GOT3 (cell line): ENCODE measurements at regions not wholly inside any gene's neighbourhood (a gene's known extent, or its start where the extent isn't known, plus 50 kb on each side); places are given as distances from the start of the nearest gene placed in this dataset.

Source experiments
- DNase-seq: peaks from one replicate; lab custom pipeline; 2025; ENCODE audit warnings: mixed read lengths; lab: John Stamatoyannopoulos, UW

DNA sequence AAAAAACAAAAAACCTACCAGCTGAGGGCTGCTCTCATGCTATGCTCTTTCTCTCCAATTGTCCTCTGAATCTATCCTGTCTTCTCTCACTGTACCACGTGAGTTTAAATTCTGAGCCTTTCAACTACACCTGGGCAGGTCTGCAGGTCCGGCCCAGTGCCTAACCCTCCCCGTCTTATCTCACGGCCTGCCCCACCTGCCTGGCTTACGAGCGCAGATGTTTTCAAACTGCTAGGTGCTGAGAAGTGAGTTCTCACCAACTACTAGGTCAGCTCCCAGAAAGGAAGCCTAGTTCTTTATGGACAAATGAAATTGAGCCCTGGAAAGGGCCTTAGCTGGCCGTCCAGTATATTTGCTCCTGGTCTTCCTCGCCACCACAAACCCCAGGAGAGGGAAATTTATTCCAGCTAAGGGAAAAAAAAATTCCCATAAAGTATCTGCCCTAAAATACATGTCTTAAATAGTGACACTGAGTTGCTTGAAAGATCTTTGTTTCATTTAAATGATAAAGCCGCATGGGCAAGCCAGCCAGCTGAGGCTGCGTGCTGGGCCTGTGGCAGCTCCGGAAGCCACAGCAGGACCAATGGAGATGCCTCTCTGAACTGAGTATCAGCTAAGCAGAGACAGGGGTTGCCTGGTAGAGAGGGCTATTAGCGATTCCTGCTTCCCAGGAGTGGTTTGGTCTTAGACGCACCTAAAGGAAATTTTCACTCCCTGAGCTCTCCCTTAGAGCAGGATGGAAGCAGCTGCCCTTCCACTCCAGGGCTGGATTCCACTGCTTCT, 92.5 kb upstream of the NCK2 start:
- DNase-seq = no peak

DNA sequence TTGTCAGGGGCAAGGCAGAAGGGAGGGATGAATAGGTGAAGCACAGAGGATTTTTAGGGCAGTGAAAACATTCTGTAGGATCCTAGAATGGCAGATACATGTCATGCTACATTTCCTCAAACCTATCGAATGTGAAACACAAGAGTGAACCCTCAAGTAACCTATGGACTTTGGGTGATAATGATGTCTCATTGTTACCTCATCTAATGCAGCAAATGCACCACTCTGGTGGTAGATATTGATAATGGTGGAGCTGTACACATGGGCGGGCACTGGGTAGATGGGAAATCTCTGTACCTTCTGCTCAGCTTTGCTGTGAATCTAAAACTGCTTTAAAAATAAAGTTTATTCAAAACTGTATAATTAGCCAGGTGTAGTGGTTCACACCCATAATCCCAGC, 95.2 kb upstream of the NCK2 start:
- DNase-seq = no peak

DNA sequence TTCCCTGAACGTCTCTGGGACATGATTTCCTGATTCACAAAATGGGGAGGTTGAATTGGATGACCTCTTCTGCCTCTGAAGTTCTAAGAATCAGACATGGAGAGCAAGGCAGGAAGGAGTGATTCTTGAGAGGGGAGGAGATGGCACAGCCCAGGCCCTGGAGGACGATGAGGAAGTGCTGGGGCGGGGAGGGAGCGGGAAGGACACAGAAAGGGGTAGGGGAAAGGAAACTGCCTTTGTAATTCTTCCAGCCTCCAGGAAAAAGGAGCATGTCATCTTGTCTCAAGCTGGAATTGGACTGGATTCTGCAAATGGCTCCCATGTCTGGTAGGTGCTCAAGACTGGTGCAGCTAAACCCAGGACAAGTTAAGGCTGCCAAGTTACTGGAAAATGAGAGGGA, 97.0 kb upstream of the NCK2 start:
- DNase-seq = no peak

DNA sequence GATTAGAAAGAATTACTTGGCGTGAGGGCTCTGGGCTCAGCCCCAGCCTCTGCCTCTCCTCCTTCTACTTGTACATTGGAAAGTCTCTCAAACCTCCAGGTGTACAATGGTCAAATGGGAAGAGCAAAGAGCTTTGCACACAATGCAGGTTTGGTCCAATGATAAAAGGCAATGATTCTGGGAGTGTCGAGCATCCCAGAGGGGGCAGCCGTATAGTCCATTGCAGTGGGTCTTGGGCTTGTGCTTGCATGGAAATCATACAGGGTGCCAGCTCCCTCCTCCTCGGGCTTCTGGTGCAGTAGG, 98.0 kb upstream of the NCK2 start:
- DNase-seq = no peak

DNA sequence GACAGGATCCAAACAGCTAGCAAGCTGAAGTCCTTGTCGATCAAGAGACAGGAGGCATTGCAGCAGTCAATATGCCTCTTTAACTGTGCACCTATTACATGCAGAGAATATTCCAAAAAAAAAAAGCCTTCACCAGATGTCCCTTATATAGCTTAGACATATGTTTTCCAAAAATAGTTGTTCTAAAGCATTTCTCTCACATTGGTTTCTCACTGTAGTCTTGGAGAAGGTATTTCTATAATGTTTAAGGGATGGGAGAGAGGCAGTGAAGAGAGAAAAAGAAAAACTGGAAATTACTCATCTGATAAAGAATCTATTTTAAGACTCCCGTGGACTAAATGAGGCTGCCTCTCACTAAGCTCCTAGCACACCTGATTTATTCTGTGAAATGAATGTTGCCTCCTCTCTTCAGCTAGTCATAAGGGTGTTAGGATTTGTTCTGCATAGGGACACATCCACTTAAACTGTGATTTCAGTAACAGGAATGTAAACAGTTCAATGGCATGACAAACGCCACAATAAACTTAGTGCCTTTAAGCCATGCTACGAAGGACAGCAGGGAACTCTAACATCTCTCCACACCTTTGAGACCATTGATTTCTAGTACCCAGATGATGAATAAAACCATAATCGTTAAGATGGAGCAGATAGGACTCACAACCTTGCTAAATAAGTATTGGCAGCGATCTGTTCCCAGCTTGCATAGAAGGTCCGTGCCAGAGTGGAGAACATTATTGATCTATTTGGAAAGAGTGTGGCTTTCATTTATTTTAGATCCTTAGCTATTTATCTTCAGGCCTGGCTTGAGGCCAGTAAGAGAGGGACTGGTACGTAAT, 98.6 kb upstream of the NCK2 start:
- DNase-seq = no peak

DNA sequence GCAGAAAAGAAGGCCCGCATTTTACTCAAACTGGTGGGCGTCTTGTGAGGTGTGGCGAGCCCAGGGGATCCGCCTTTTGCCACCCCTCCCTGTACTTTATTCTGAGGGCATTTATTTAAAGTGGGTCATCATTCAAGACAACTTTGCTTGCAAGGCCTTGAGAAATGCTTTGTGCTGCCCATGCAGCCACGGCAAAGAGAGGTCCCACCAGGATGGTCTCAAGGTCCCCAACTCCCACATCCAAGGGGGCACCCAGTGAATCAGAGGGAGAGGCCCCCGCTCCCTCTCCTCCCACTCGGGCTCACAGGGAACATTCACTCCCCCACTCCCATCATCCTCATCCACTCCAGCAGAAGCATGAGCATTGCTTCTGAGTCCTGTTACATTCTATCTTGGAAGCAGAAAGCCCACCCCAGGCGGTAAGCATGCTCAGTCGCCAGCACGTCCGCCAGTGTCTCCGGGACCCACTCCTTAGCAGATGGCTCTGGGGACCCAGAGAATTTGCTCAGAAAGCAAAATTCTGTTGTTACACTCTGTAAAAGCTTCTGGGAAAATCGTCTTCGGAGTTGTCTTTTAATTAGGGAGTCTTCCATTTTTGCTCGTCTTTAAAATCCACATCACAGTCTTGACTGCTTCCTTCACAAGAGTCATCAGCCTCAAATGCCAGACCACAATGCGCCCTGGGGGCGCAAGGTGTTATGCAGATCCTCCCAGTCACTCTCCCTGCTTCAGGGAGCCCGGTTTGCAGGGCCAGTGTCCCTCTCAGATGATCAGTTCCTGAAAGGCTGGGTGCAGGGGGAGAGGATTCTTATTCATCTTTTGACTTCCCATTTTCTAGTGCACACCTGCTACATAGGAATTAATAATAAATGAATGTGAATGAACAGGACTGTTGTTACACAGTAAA, 99.4 kb upstream of the NCK2 start:
- no peak for DNase-seq

DNA sequence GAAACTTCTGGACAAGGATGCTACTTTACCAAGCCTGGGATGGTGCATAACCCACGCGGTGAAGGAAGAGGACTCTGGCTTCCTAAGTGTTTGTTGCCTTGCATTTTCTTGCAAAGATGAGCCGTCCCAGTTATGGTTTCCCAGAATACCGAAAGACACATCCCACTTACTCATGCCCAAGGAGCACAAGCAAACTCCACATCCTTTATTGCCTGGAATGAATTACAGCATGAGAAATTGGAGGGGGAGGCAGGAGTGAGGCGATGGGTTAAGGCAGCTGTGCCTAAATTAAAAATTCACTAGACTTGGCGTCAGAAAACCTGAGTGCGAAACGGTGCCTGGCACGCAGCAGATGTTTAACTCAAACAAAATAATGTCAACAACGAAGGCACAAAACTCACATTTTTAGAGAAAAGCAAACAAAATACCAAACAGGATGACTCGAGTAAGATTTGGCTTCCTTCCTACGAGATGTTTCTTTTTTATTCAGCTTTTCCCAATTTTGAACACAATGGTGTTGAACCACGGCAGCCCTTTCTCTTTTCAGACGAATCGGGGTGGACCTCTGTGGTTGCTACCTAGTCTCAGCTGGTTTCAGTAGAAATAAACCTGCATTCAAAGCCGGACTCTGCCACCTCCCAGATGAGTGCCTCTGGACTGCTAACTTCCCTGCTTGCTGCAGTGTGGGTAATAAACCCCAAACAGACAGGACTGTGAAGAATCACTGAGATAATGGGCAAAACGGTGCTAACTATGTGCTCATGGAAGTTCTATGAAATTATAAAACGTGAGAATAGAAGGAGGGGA, 100.3 kb upstream of the NCK2 start:
- DNase-seq = no peak

DNA sequence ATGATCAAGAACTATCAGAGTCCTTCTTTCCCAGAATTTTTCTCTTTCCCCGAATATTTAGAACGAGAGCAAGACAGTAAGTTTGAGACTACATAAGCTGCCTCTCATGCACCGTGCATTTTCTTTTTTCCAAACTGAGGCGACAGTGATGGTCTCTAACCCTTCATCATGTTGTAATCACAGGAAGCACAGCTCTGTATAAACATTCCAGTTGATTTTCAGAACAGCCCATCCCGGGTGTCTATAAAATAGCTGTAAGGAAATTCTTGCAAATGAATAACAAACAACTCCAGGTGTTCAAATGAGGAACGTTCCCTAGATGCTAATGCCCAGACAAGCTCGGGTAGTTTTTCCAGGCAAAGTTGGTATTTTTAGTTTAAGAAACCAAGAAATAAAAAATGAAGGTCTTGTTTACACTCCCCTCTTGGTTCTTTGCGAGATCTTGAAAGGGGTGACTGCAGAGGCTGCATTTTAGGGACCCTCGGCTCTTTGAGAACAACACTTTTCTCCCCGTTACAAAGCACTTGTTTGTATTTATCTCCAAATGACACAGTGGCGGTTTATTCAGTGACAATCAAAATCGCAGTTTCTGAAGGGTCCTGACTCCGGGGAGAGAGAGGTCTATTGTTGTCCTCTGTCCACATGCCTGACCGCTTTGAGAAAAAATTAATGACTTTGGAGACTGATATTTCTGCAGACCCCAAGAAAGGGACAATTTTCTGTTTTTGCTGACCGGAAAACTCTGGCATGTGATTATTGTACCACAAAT, 101.1 kb upstream of the NCK2 start:
- no peak for DNase-seq

DNA sequence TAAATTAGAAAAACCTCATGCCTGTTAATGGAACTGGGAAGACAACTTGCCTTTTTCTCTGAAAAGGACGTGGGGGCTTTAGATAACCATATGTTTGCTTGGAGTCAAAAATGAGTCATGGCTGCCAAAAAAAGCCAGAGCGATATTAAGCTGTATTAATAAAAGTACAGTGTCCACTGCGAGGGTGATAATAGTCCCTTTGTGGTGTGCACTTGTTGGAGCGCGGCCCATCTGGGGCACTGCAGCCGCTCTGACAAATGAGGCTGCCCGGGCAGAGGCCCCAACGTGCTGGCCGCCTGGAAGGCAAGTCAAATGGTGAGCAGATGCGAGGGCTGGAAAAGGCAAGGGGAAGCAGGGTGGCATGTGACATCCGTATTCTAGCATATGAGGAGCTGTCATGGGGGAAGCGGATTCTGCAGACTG, 103.3 kb upstream of the NCK2 start:
- no peak for DNase-seq

DNA sequence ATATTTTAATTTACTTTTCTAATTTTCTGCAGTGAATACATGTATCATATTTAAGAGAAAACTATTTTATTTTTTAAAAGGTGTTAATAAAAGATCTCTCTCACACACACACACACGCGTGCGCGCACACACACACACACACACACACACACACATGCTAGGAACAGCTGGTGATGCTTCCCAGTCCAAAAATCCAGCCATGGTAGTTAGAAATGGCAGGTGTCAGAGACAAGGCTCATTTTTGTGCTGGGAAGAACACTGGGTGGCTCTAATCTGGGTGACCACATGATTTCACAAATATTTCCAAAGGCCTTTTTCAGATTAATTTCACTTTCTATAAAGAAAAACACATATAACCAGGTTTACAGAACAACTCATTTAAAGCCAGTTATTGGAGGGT, 104.5 kb upstream of the NCK2 start:
- DNase-seq = no peak

DNA sequence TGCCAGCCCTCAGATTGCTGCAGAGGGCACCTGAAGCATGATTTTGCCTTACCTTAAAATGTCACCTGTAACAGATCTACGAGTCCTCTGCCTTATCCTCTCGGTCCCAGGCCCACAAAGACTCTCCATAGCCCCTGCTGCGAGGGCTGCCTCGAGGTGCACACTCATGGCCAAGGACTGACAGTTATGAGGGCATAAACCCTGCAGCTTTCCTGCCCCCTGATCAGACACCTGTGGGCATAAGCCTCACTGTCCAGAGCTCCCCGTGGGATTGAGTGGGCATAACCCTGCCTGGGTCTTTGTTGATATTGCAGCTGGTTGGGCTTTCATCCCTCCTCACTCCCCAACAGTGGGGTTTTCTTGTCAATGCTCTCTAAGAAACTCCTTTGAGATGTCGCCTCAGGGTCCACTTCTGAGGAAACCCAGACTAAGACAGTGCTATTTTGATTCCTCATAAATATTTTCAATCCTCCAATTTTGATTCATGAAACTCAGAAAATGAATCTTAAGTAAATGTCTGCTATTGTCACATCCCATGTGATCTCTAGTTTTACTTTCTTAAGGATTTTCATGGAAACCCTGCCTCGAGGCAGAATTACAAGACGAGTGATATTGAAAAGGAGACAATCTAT, 108.5 kb upstream of the NCK2 start:
- DNase-seq = no peak

DNA sequence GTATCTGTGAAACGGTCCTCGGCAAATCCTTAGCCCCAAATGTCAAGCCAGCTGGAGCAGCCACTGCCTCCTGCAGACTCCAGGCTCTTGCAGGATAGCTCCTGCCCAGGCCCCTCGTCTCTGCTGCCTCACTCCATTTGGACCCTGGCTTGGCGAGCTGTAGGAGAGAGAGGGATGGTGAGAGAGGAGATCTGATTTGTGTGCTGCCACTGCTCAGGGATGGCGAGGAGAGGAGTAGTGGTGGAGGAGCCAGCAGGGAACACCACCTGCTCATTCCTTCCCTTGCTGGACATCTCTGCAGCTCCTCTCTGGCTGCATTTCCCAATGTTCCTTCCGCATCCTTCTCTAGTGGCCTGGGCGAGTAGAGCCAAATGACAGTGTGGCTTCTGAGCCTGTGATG, 109.1 kb upstream of the NCK2 start:
- no peak for DNase-seq

DNA sequence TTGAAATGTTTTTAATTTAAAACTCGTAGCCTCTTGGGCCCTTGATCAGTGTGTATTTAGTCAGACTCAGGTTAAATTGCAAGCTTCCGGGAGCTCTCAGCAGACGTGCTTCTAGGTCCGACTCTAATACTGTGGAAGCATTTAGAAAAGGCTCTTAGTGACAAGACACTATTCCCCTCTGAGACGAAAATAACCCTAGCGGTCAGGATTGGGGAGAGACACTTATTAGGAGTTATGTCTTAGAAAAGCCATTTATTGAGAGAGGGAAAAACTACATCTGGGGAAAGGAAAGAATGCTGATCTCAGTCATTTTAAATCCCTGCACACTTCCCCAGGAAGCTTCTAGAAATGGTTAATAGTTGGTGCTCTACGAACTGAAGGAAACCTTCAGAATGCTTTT, 110.5 kb upstream of the NCK2 start:
- no peak for DNase-seq

DNA sequence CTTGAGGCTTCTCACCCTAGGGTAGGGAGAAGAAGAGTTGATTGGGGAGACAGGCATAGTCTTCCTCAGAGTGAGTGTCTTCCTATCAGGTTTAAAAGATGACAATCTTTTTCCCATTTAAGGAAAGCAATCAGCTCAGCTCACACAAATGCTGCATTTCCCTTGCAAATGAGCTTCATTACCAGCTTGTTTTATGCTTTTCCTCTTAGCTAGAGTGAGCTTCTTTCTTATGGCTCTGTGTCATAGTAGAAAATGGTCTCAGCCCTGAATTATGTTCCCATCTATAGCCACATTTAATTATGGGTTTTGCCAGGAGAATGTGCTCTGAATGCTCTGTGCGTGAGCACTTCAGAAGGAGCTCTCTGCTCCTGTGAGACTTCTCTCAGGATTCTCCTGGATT, 112.8 kb upstream of the NCK2 start:
- DNase-seq = no peak

DNA sequence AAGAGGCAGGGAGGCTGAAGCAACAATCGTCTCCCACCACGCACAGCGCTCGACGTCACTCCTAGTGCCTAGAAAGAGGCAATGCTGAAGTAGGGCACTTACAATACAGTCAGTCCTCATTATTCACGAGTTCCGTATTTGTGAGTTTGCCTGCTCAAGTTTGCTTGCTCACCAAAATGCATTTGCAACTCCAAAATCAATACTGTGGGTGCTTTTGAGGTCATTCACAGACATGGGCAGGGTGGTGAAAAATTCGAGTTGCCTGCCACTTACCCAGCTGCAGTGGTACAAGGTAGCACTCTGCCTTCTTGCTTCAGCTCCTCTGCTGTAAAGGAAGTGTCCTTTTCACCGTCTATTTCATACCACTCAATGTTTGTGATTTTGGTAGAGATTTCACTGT, 113.7 kb upstream of the NCK2 start:
- no peak for DNase-seq

DNA sequence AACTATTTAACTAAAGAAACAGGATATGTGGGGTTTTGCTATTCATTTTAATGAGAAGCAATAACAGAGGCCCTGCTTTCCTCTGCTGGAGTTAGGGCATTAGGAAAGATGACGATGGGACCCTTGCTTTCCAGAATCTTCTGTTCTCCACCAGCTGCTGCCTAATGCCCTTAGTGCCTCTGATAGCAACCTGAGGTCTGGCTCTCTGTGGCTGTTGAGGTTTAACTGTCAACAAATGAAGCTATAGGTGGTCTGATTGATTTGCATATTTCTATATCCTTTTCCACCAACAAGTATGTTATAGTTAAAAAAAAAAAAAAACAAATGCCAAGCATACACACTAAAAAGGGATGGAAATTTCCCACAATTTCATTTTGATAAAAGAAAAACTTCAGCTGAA, 115.1 kb upstream of the NCK2 start:
- DNase-seq = no peak

DNA sequence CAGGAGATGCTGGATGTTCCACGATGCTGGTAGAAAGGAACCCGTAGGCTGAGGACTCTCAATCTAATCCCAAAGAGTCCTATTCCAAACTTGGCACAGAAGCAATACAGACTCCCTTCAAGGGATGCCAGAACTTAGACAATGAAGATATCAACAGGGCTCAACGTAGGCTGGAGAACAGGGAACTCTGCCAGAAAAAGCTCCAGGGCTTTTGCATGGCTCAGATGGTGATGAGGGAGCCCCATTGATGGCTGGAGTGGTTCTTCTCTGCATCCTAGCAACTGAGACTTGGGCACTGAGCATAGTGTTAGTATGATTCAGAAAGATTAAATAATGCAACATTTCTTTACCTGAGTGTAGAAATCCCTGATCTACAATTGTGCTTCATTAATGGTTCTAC, 117.2 kb upstream of the NCK2 start:
- no peak for DNase-seq

DNA sequence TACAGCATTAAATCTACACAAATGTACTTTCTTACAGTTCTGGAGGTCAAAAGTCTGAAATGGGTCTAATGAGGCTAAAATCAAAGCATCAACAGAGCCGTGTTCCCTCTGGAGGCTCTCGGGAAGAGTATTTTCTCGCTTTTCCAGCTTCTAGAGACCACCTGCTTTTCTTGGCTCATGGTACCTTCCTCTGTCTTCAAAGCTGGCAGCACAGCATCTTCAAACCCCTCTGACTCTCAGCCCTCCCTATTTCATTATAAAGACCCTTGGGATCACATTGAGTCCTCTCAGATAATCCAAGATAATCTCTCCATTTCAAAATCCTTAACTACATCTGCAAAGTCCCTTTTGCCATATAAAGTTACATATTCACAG, 117.8 kb upstream of the NCK2 start:
- no peak for DNase-seq

DNA sequence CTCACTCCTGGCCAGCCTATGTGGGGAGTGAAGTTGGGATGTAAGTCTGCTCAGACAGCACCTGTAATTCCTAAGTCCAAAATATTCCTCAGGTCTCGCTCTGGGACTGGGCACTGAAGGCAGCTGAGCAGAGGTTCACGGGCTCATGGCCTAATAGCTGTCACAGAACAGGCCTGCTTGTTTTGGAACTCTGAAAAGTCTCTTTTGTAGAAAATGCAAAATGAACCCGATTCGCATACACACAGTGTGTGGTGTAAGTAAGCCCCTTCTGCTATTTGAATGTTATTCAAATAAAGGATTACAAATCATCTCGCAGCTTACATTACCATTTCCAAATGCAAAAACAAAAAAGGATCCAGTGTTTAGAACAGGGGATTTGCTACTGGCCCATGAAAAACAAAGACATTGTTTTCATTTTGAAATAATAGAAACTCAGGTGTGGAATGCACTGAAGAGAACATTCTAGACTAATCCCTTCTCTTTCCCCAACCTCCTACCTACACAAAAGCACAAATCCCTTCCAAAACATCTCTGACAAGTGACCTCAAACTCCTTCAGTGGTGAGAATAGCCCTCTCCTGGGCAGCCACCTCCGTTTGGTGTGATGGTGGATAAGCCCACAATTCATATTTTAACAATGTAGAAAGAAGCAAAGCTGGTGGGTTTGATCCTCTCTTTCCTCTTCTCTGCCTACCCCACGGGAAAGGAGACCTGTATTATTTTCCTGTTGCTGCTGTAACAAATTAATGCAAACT, 118.3 kb upstream of the NCK2 start:
- DNase-seq = no peak

DNA sequence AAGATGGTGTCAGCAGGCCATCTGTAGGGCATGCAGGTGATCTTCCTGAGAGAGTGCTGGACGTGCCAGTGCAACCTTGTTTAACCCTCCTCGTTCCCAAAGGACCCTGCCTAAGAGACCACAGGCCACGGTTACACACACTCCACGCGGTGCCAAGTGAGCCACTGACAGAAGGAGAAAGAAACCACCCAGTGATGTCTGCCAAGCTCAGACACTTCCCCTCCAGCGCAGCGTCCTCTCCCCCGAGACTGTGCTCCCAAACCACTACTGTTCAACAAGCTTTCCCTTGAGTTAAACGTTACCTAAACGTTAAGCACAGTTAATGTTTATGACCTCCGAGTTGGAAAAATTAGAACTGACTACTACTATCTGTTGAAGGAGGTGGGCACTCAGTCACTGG, 119.1 kb upstream of the NCK2 start:
- DNase-seq = no peak
